ENCODE measurements at regions not wholly inside any gene's neighbourhood (a gene's known extent, or its start where the extent isn't known, plus 50 kb on each side); places are given as distances from the start of the nearest gene placed in this dataset.
"Not testable (repeated sequence)": the region's sequence is repeated elsewhere in the genome, so short reads cannot be mapped to it uniquely, and the experiment has no call there.

GRCh38 chr4:18616720-18617119 is 595.2 kb upstream of the LCORL start:
- no peak for DNase-seq
- TF ChIP-seq CTCF (IDR thresholded peaks at IDR 0.05), result no peak
- TF ChIP-seq EP300 (IDR thresholded peaks at IDR 0.05), result no peak
- TF ChIP-seq POLR2A (IDR thresholded peaks at IDR 0.05), result no peak
- Histone ChIP-seq H3K27ac (no peak overlapping the region), H3K9me3 (no peaks in the 10 kb centered on the region), H3K36me3 (no peaks in the 10 kb centered on the region), H3K4me3 (no peak overlapping the region), H3K27me3 (no peaks in the 10 kb centered on the region), H3K4me1 (ENCODE audit: insufficient read depth) (no peaks in the 10 kb centered on the region)
- intact Hi-C loops (cut with DNase I), result no loop called here
- WGBS, 3 donors, result 88 to 90% (median 90%) methylated on average over 6 of the region's 6 CpGs

- H3K9me3 ChIP-seq, result no peaks in the 10 kb centered on the region
- no peak overlapping the region for H3K4me3 ChIP-seq
- no peak for TF ChIP-seq CTCF (IDR thresholded peaks at IDR 0.05)
- no peak for TF ChIP-seq EP300 (IDR thresholded peaks at IDR 0.05)
- no peak for TF ChIP-seq POLR2A (IDR thresholded peaks at IDR 0.05)
- no peak overlapping the region for H3K27ac ChIP-seq
- no peaks in the 10 kb centered on the region for H3K4me1 ChIP-seq (ENCODE audit: insufficient read depth)
- no peaks in the 10 kb centered on the region for H3K36me3 ChIP-seq
- no peaks in the 10 kb centered on the region for H3K27me3 ChIP-seq
- WGBS, 3 donors, result 82 to 90% (median 85%) methylated on average over 2 of the region's 2 CpGs
- intact Hi-C loops (cut with DNase I), result no loop called here
- DNase-seq, result no peak
These were observed 589.5 kb upstream of the LCORL start for GRCh38 chr4:18611026-18611425.

- H3K4me3 ChIP-seq, result no peak overlapping the region
- H3K27me3 ChIP-seq, result no peaks in the 10 kb centered on the region
- no peaks in the 10 kb centered on the region for H3K4me1 ChIP-seq (ENCODE audit: insufficient read depth)
- H3K36me3 ChIP-seq, result no peaks in the 10 kb centered on the region
- intact Hi-C loops (cut with DNase I), result no loop called here
- TF ChIP-seq EP300 (IDR thresholded peaks at IDR 0.05) (no peak), POLR2A (IDR thresholded peaks at IDR 0.05) (no peak), CTCF (IDR thresholded peaks at IDR 0.05) (no peak)
- no peak overlapping the region for H3K27ac ChIP-seq
- no peak for DNase-seq
- no peaks in the 10 kb centered on the region for H3K9me3 ChIP-seq
- WGBS, 3 donors, result 76 to 83% (median 82%) methylated on average over 4 of the region's 4 CpGs
These were observed 587.5 kb upstream of the LCORL start for GRCh38 chr4:18608908-18609533.

- H3K4me1 ChIP-seq (ENCODE audit: insufficient read depth); H3K36me3 ChIP-seq; H3K9me3 ChIP-seq; DNase-seq; intact Hi-C loops (cut with DNase I); H3K27me3 ChIP-seq; H3K4me3 ChIP-seq; H3K27ac ChIP-seq: not testable (repeated sequence)
- WGBS, 3 donors, result 88 to 94% (median 92%) methylated on average over 8 of the region's 8 CpGs
These were observed 581.1 kb upstream of the LCORL start for GRCh38 chr4:18602610-18603009.

GRCh38 chr4:18593297-18594002 is 571.9 kb upstream of the LCORL start:
- no peak for TF ChIP-seq POLR2A (IDR thresholded peaks at IDR 0.05)
- no peak for TF ChIP-seq EP300 (IDR thresholded peaks at IDR 0.05)
- peak; percentile 30 to 54 (median 38) for TF ChIP-seq CTCF (IDR thresholded peaks at IDR 0.05)
- H3K4me1 ChIP-seq (ENCODE audit: insufficient read depth), result no peaks in the 10 kb centered on the region
- H3K9me3 ChIP-seq, result no peaks in the 10 kb centered on the region
- H3K36me3 ChIP-seq, result no peaks in the 10 kb centered on the region
- intact Hi-C loops (cut with DNase I), result loop anchor here in 3 of 4 donors (10.0 kb wide), 3 partner anchors 779 to 1049 kb away; partner anchors contain the start of genes DCAF16 (in 1 of the 3) and NCAPG (in 1 of the 3)
- H3K4me3 ChIP-seq, result no peak overlapping the region
- no peaks in the 10 kb centered on the region for H3K27me3 ChIP-seq
- 2 to 5% (median 3%) methylated on average over 12 of the region's 12 CpGs for WGBS, 3 donors
- H3K27ac ChIP-seq, result no peak overlapping the region
- DNase-seq, result peak in 4 of 5 donors; percentile 25 to 53 (median 28)
